Mammary epithelial cell (primary cell): ENCODE measurements at regions not wholly inside any gene's neighbourhood (a gene's known extent, or its start where the extent isn't known, plus 50 kb on each side); places are given as distances from the start of the nearest gene placed in this dataset.

ENCODE experiments used
- EZH2 ChIP-seq: IDR thresholded peaks from 2 replicates; pipeline ENCODE4 v1.6.1; 2012; ENCODE audit warnings: low read length, inconsistent platforms, borderline replicate concordance
- TF ChIP-seq, protein P1 (sequence below), 2 donors: IDR thresholded peaks in 1 of 2; conservative IDR thresholded peaks in 1 of 2; 2 replicates each; pipeline ENCODE4 v1.5.1; 2011 to 2012; ENCODE audit warnings: inconsistent platforms in 2 of 2, low read length in 2 of 2, mild to moderate bottlenecking in 2 of 2, control low read depth in 1 of 2, low read depth in 1 of 2; ENCODE audit not compliant: insufficient read depth in 1 of 2; ENCODE audit errors: extremely low read depth in 1 of 2

DNA sequence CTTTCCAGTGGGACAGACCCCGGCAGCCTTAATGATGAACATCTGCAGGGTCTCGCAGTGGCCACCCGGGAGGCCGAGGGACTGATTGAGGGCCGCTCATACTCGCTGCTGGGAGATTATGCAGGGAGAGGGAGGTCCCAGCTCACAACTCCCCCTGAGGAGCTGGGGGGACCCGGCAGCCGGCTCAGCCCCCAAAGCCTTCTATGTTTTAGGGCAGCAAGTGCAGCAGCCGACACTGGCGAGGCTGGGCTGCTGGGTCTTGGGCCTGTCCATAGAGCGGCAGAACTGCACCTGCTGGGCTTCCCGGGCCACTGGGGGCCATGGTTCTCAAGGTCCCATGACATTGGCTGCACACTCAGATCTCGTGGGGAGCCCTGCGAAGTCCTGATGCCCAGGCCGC lies 110.7 kb downstream of the RFLNA start:
- TF ChIP-seq, protein P1, sequence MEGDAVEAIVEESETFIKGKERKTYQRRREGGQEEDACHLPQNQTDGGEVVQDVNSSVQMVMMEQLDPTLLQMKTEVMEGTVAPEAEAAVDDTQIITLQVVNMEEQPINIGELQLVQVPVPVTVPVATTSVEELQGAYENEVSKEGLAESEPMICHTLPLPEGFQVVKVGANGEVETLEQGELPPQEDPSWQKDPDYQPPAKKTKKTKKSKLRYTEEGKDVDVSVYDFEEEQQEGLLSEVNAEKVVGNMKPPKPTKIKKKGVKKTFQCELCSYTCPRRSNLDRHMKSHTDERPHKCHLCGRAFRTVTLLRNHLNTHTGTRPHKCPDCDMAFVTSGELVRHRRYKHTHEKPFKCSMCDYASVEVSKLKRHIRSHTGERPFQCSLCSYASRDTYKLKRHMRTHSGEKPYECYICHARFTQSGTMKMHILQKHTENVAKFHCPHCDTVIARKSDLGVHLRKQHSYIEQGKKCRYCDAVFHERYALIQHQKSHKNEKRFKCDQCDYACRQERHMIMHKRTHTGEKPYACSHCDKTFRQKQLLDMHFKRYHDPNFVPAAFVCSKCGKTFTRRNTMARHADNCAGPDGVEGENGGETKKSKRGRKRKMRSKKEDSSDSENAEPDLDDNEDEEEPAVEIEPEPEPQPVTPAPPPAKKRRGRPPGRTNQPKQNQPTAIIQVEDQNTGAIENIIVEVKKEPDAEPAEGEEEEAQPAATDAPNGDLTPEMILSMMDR (conservative IDR thresholded peaks at IDR 0.05 in 1 of 2, IDR thresholded peaks at IDR 0.05 in 1 of 2; ENCODE audit: extremely low read depth in 1 of 2, insufficient read depth in 1 of 2, low read depth in 1 of 2, low read length in 2 of 2): no peak
- no peak for TF ChIP-seq EZH2
